ENCODE measurements at regions not wholly inside any gene's neighbourhood (a gene's known extent, or its start where the extent isn't known, plus 50 kb on each side); places are given as distances from the start of the nearest gene placed in this dataset.

DNA sequence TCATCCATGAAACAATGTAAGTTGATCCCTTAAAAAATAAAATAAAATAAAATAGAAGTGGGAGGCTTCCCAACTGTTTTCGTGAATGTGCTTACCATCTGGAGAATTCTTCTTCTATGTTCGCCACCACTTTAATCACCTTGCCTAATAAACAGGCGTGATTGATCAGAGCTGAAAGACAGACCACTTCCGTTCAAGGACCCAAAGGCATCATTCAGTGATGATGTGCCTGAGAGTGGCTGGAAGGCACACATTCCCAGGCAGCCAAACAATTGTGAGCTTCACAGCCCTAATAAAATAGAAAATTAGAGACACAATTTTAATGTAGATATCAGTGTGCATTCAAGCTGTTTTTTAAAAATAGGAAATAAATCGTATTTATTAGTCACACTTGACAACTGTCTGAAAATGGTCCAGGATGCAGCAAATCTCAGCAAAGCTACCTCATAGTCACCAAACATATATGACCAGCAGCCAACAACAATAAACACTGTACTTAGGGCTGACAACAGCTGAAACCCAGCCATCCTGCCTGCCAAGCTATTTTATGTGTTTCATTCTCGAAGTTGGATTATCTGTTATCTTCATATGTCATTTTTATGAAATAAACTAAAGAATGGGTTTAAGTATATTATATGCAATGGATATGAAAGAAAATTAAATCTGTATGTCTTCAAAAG is 163.2 kb upstream of the FAM9B start:
- DNase-seq (ENCODE audit: low read depth): no peak

DNA sequence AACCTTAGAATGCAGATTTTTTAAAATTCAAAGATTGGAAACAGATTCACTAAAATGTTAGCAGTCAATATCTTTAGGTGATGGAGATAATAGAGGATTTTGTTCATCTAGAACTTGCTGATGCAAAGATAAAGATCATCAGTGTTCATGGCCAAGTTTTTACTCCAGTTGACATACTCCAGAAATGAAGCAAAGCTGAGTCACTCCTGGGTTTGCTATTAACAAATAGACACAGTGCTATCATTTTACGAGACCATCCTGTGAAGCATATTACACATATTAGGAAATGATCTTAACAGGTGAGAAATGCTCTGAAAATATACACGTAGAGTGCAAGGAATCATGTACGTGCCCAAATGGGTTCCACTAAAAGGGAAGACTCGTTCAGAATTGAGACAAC is 170.6 kb upstream of the FAM9B start:
- no peak for DNase-seq (ENCODE audit: low read depth)

DNA sequence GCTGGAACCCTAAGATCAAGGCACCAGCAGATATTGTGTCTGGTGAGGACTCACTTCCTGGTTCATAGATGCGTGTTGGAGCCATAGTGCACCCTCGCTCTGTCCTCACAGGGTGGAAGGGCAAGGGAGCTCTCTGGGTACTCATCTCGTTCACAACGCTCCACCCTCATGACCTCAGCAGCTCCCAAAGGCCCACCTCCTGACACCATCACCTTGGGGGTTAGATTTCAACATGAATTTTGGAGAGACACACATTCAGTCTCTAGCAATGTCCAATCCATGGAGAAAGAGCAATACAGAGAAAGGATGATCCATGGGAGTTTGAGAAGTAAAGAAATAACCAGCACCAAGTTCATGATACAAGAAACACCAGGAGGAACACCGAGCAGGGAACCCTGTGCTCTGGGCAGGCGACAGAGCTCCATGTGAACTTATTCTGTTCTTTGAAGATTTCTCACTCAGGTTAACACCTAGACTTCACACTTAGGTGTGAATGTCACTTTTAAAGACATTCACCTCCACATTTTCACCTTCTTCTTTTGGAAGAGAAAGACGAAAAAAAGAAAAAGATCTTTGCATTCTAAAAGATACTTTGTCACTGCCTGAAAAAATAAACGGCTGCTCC is 171.8 kb upstream of the FAM9B start:
- DNase-seq (ENCODE audit: low read depth): no peak

- no peak for DNase-seq (ENCODE audit: low read depth)
Measured at GRCh38 chrX:9207142-9207541, 173.2 kb upstream of the FAM9B start.

GRCh38 chrX:9211269-9211668 is 177.3 kb upstream of the FAM9B start:
- no peak for DNase-seq (ENCODE audit: low read depth)

GRCh38 chrX:9221781-9222180 is 187.9 kb upstream of the FAM9B start:
- no peak for DNase-seq (ENCODE audit: low read depth)

GRCh38 chrX:9222299-9222698 is 188.4 kb upstream of the FAM9B start:
- DNase-seq (ENCODE audit: low read depth): no peak

GRCh38 chrX:9227276-9227675 is 193.3 kb upstream of the FAM9B start:
- DNase-seq (ENCODE audit: low read depth): no peak

- DNase-seq (ENCODE audit: low read depth): no peak
Measured at GRCh38 chrX:9231491-9231890, 197.6 kb upstream of the FAM9B start.

DNA sequence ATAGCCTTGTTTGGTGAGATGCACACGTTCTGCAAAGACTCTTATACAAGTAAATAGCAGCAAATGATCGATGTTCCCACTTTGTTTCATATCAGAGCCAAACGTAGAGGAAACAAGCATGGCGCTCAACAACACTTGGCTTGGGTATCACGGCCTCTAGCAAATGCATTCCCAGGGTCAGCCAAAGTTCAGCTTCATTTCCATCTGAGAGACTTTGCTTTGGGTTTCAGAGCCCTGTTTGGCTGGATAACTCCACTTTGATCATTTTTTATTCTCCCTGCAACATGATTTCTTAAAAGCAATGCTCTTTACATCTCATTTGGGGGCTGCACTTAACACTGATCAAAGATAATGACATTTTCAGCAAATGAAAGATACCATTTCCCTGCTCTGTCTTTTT is 199.2 kb upstream of the FAM9B start:
- DNase-seq (ENCODE audit: low read depth): no peak

DNA sequence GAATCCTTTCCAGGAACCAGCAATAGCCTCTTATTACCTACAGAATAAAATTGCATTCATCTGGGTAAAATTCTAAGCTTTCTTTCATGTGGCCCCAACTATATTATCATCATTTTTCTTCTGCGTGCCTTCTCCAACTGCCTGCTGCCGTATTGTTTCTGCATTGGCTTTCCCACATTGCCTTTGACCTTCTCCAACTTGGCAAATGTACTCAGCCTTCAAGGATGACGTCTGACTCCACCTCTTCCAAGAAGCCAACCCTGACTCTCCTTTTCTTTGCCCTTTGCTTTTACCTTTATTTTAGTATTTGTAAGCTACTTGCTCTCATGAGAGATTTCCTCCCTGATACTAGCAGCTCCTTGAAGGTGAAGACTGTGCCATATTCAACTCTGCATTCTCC is 200.4 kb upstream of the FAM9B start:
- no peak for DNase-seq (ENCODE audit: low read depth)

DNA sequence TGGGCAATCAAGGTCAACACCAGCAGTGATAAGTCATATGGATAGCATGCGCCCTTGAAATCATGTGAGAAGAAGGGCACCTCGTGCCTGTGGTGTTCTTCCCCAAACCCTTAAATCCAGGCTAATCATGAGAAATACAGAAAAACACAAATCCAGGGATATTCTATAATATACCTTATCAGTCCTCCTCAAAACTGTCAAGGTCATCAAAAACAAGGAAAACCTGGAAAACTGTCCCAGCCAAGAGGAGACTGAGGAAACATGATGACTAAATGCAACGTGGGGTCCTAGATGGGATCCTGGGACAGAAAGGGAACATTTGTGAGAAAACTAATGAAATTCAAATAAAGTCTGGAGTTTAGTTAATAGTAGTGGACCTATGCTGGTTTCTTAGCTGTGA is 201.8 kb upstream of the FAM9B start:
- DNase-seq (ENCODE audit: low read depth): no peak

- DNase-seq (ENCODE audit: low read depth): no peak
Measured at GRCh38 chrX:9240956-9241355, 207.0 kb upstream of the FAM9B start.

DNA sequence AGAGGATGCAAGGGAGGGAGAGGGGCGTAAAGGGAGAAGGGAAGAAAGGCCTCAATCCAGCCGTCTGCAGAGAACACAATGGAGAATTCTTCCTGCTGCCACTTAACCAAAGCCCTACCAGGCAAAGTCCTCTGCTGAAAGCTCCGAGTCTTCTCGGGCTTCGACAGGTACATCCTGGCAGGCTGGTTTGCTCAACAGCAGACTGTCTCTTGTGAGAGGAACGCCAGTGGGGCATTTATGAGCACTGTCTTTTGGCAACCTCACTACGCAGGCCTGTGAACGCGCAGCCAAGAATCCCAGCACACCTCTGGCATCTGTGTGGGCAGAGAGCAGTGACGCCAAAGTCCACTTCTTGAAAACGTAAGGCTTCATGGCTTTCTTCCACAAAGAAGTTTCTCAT is 207.5 kb upstream of the FAM9B start:
- no peak for DNase-seq (ENCODE audit: low read depth)

DNA sequence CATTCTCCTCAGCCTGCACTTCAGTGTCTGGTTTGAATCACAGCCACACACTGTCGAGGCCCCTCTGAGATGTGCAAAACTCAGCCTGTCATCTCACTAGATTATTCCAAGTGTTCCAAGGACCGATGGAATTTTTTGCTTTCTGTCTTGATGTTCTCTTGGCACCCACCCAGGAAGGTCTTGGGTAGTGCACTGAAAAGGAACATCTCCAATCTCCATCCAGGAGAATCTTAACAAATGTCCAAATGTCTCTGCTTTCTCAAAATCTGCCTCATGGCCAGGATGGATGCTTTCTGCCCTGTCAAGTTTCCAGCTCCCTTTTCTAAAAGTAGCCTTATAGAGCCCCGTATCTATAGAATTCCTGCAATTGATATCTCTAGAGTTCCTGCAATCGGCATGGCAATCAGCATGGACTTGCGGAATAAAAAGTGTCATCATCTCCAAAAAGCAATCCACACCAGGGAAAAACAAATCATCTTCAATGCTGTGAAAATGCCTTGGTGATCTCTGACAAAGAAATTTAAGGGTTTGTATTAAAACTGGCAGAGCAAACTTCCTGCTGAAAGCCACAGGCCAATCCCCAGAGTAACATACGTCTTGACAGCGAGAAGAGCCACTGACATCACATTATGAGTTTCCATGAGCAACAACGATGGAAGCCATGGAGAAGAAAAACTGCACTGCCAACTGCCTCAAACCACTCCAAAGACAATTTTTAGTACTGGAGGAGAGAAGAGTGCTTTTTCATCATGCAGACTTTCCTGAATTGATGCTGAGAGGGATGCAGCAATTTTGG is 215.3 kb upstream of the FAM9B start:
- no peak for DNase-seq (ENCODE audit: low read depth)

- DNase-seq (ENCODE audit: low read depth): no peak
Measured at GRCh38 chrX:9252182-9252581, 212.7 kb upstream of the TBL1X start.

- DNase-seq (ENCODE audit: low read depth): no peak
Measured at GRCh38 chrX:9253211-9253610, 211.6 kb upstream of the TBL1X start.

DNA sequence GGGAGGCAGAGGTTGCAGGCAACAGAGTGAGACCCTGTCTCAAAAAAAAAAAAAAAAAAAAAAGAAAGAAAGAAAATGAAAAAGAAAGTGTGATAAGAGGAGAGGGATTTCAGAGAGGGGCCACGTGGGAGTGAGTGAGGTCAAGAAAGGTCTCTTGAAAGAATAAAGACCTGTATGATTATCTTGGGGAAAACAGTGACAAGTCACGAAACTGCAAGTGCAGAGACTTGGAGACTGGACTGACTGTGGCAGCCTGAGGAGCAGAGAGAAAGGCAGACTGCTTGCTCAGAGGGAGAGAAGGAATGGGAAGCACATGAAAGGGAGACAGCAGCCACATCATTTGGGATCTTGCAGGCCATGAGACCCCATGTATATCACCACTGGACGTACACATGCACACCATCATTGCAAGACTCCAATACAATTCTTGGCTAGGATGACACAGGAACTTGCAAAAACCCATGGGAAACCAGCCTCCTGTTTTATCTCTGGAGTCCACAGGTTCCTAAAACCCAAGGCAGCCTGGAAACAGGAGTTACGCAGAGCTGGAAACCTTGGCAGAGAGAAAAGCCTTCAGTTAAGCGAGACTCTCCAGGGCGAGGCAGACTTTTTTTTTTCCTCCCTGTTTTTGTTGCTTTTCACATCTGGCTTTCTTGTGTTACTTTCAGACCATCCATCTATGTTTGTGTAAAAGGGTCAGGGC is 207.0 kb upstream of the TBL1X start:
- DNase-seq (ENCODE audit: low read depth): no peak

- no peak for DNase-seq (ENCODE audit: low read depth)
Measured at GRCh38 chrX:9258421-9259104, 206.3 kb upstream of the TBL1X start.

GRCh38 chrX:9260603-9261002 is 204.3 kb upstream of the TBL1X start:
- no peak for DNase-seq (ENCODE audit: low read depth)

- no peak for DNase-seq (ENCODE audit: low read depth)
Measured at GRCh38 chrX:9267415-9267814, 197.4 kb upstream of the TBL1X start.

- no peak for DNase-seq (ENCODE audit: low read depth)
Measured at GRCh38 chrX:9269134-9269533, 195.7 kb upstream of the TBL1X start.
